ENCODE measurements at regions not wholly inside any gene's neighbourhood (a gene's known extent, or its start where the extent isn't known, plus 50 kb on each side); places are given as distances from the start of the nearest gene placed in this dataset.

GRCh38 chr2:51208521-51208920 is 176.6 kb upstream of the NRXN1 start:
- intact Hi-C loops (cut with micrococcal nuclease), result no loop called here

- intact Hi-C loops (cut with micrococcal nuclease), result no loop called here
These were observed 169.4 kb upstream of the NRXN1 start for GRCh38 chr2:51201295-51201694.

GRCh38 chr2:51194656-51195055 is 162.7 kb upstream of the NRXN1 start:
- intact Hi-C loops (cut with micrococcal nuclease), result no loop called here

GRCh38 chr2:51170273-51170672 is 138.3 kb upstream of the NRXN1 start:
- intact Hi-C loops (cut with micrococcal nuclease), result no loop called here

GRCh38 chr2:51165534-51166260 is 133.8 kb upstream of the NRXN1 start:
- intact Hi-C loops (cut with micrococcal nuclease), result no loop called here

GRCh38 chr2:51158251-51158650 is 126.3 kb upstream of the NRXN1 start:
- intact Hi-C loops (cut with micrococcal nuclease), result no loop called here

- intact Hi-C loops (cut with micrococcal nuclease), result no loop called here
These were observed 121.3 kb upstream of the NRXN1 start for GRCh38 chr2:51153236-51153635.

GRCh38 chr2:51151490-51152140 is 119.7 kb upstream of the NRXN1 start:
- intact Hi-C loops (cut with micrococcal nuclease), result no loop called here

- intact Hi-C loops (cut with micrococcal nuclease), result no loop called here
These were observed 117.8 kb upstream of the NRXN1 start for GRCh38 chr2:51149725-51150124.

- intact Hi-C loops (cut with micrococcal nuclease), result no loop called here
These were observed 113.8 kb upstream of the NRXN1 start for GRCh38 chr2:51145761-51146160.

GRCh38 chr2:51120754-51121280 is 88.9 kb upstream of the NRXN1 start:
- intact Hi-C loops (cut with micrococcal nuclease), result no loop called here

- intact Hi-C loops (cut with micrococcal nuclease), result no loop called here
These were observed 79.6 kb upstream of the NRXN1 start for GRCh38 chr2:51111532-51111931.

GRCh38 chr2:51108794-51109193 is 76.9 kb upstream of the NRXN1 start:
- intact Hi-C loops (cut with micrococcal nuclease), result no loop called here

GRCh38 chr2:51107841-51108240 is 75.9 kb upstream of the NRXN1 start:
- intact Hi-C loops (cut with micrococcal nuclease), result no loop called here

- intact Hi-C loops (cut with micrococcal nuclease), result no loop called here
These were observed 73.9 kb upstream of the NRXN1 start for GRCh38 chr2:51105811-51106210.

- intact Hi-C loops (cut with micrococcal nuclease), result no loop called here
These were observed 71.3 kb upstream of the NRXN1 start for GRCh38 chr2:51103205-51103604.

- intact Hi-C loops (cut with micrococcal nuclease), result no loop called here
These were observed 61.1 kb upstream of the NRXN1 start for GRCh38 chr2:51093016-51093415.

GRCh38 chr2:51085420-51086068 is 53.6 kb upstream of the NRXN1 start:
- intact Hi-C loops (cut with micrococcal nuclease), result no loop called here

- intact Hi-C loops (cut with micrococcal nuclease), result no loop called here
These were observed 52.8 kb upstream of the NRXN1 start for GRCh38 chr2:51084750-51085149.

Data from T-helper 2 cell treated with Interferon-gamma antibody and Interleukin-4, amounts not matched to agents 100 ng/mL and 5 ng/mL, for 36 hours (primary cell).